WTC11 (cell line): ENCODE measurements at regions not wholly inside any gene's neighbourhood (a gene's known extent, or its start where the extent isn't known, plus 50 kb on each side); places are given as distances from the start of the nearest gene placed in this dataset.

ENCODE experiments used
- ATAC-seq: fragments of 200-7000 bp; cut with Tn5 transposase; 2 replicates; pipeline ENCODE4 v1.10.0; 2021; ENCODE audit warnings: mild to moderate bottlenecking, moderate library complexity
- CTCF ChIA-PET: fragments of 300-600 bp; sonication (Branson Sonifier 250); formaldehyde crosslinking; loops from one replicate; lab custom pipeline; 2021; ENCODE audit warnings: antibody characterized with exemption; lab: Charles Lee
- POLR2A ChIA-PET: fragments of 350-600 bp; sonication (Branson Sonifier 250); formaldehyde crosslinking; loops from one replicate; lab custom pipeline; 2021; ENCODE audit warnings: antibody characterized with exemption; lab: Charles Lee
- DNase-seq: peaks from one replicate; pipeline ENCODE4 v3.0.0; 2021; ENCODE audit warnings: low spot score
- H3K27ac Mint-ChIP-seq: 2 replicates; pipeline ENCODE4 v1.8.0; 2021; ENCODE audit warnings: mixed read lengths
- H3K27me3 Mint-ChIP-seq: 2 replicates; pipeline ENCODE4 v1.8.0; 2021; ENCODE audit warnings: low read depth, mild to moderate bottlenecking, moderate library complexity, mixed read lengths
- H3K36me3 Mint-ChIP-seq: 2 replicates; pipeline ENCODE4 v1.8.0; 2021; ENCODE audit warnings: mixed read lengths
- H3K4me1 Mint-ChIP-seq: 2 replicates; pipeline ENCODE4 v1.8.0; 2022; ENCODE audit warnings: mixed read lengths
- H3K4me3 Mint-ChIP-seq: 2 replicates; pipeline ENCODE4 v1.8.0; 2021; ENCODE audit warnings: mild to moderate bottlenecking, moderate library complexity, mixed read lengths
- H3K9me3 Mint-ChIP-seq: 2 replicates; pipeline ENCODE4 v1.8.0; 2021; ENCODE audit warnings: mixed read lengths
- CREB1 ChIP-seq: sonication (generic); formaldehyde crosslinking; IDR thresholded peaks from 2 replicates; pipeline ENCODE4 v1.8.0; 2023; ENCODE audit warnings: mild to moderate bottlenecking, missing genetic modification reagents
- ESRRA ChIP-seq: sonication (generic); formaldehyde crosslinking; IDR thresholded peaks from 2 replicates; pipeline ENCODE4 v1.8.1; 2022; ENCODE audit warnings: mild to moderate bottlenecking, missing genetic modification reagents, borderline replicate concordance
- FOXK1 ChIP-seq: sonication (generic); formaldehyde crosslinking; IDR thresholded peaks from 2 replicates; pipeline ENCODE4 v1.8.0; 2022; ENCODE audit warnings: mild to moderate bottlenecking, moderate library complexity, missing genetic modification reagents
- GABPB1 ChIP-seq: sonication (generic); formaldehyde crosslinking; IDR thresholded peaks from 2 replicates; pipeline ENCODE4 v1.8.1; 2023; ENCODE audit warnings: mild to moderate bottlenecking, missing genetic modification reagents
- GRHL2 ChIP-seq: fragments of 250-450 bp; sonication (Bioruptor Pico); IDR thresholded peaks from 2 replicates; pipeline ENCODE4 v1.8.0; 2022; ENCODE audit warnings: mild to moderate bottlenecking, moderate library complexity; ENCODE audit not compliant: insufficient replicate concordance, severe bottlenecking
- PRRX2 ChIP-seq: fragments of 250-450 bp; sonication (Bioruptor Pico); IDR thresholded peaks from 2 replicates; pipeline ENCODE4 v1.8.0; 2021; ENCODE audit warnings: mild to moderate bottlenecking
- SOX15 ChIP-seq: fragments of 250-450 bp; sonication (Bioruptor Pico); IDR thresholded peaks from 2 replicates; pipeline ENCODE4 v1.9.0; 2021; ENCODE audit warnings: mild to moderate bottlenecking
- SP1 ChIP-seq: sonication (generic); formaldehyde crosslinking; conservative IDR thresholded peaks from 2 replicates; pipeline ENCODE4 v1.8.1; 2022; ENCODE audit warnings: missing genetic modification reagents
- USF2 ChIP-seq: sonication (generic); formaldehyde crosslinking; IDR thresholded peaks from 2 replicates; pipeline ENCODE4 v1.8.1; 2023; ENCODE audit warnings: mild to moderate bottlenecking, missing genetic modification reagents, moderate library complexity
- ZNF416 ChIP-seq: fragments of 250-450 bp; sonication (Bioruptor Pico); IDR thresholded peaks from 2 replicates; pipeline ENCODE4 v1.9.0; 2021; ENCODE audit warnings: mild to moderate bottlenecking, inconsistent platforms
- ZNF512 ChIP-seq: sonication (generic); formaldehyde crosslinking; IDR thresholded peaks from 2 replicates; pipeline ENCODE4 v1.8.1; 2022; ENCODE audit warnings: missing genetic modification reagents, borderline replicate concordance
- TF ChIP-seq, protein P1 (sequence below): sonication (generic); formaldehyde crosslinking; IDR thresholded peaks from 2 replicates; pipeline ENCODE4 v1.8.0; 2023; ENCODE audit warnings: missing genetic modification reagents, mild to moderate bottlenecking, borderline replicate concordance
- TF ChIP-seq, protein P2 (sequence below): sonication (generic); formaldehyde crosslinking; IDR thresholded peaks from 2 replicates; pipeline ENCODE4 v1.8.1; 2023; ENCODE audit warnings: mild to moderate bottlenecking, moderate library complexity, missing genetic modification reagents
- TF ChIP-seq, protein P3 (sequence below): sonication (generic); formaldehyde crosslinking; IDR thresholded peaks from 2 replicates; pipeline ENCODE4 v1.8.1; 2023; ENCODE audit warnings: mild to moderate bottlenecking, missing genetic modification reagents, borderline replicate concordance
- TF ChIP-seq, protein P4 (sequence below): sonication (generic); formaldehyde crosslinking; conservative IDR thresholded peaks from 2 replicates; pipeline ENCODE4 v1.8.1; 2023; ENCODE audit warnings: mild to moderate bottlenecking, low read depth, missing genetic modification reagents, moderate library complexity

- TF ChIP-seq, protein P1, sequence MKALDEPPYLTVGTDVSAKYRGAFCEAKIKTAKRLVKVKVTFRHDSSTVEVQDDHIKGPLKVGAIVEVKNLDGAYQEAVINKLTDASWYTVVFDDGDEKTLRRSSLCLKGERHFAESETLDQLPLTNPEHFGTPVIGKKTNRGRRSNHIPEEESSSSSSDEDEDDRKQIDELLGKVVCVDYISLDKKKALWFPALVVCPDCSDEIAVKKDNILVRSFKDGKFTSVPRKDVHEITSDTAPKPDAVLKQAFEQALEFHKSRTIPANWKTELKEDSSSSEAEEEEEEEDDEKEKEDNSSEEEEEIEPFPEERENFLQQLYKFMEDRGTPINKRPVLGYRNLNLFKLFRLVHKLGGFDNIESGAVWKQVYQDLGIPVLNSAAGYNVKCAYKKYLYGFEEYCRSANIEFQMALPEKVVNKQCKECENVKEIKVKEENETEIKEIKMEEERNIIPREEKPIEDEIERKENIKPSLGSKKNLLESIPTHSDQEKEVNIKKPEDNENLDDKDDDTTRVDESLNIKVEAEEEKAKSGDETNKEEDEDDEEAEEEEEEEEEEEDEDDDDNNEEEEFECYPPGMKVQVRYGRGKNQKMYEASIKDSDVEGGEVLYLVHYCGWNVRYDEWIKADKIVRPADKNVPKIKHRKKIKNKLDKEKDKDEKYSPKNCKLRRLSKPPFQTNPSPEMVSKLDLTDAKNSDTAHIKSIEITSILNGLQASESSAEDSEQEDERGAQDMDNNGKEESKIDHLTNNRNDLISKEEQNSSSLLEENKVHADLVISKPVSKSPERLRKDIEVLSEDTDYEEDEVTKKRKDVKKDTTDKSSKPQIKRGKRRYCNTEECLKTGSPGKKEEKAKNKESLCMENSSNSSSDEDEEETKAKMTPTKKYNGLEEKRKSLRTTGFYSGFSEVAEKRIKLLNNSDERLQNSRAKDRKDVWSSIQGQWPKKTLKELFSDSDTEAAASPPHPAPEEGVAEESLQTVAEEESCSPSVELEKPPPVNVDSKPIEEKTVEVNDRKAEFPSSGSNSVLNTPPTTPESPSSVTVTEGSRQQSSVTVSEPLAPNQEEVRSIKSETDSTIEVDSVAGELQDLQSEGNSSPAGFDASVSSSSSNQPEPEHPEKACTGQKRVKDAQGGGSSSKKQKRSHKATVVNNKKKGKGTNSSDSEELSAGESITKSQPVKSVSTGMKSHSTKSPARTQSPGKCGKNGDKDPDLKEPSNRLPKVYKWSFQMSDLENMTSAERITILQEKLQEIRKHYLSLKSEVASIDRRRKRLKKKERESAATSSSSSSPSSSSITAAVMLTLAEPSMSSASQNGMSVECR = no peak
- no peak for TF ChIP-seq GABPB1 (CRISPR knock-in tag)
- TF ChIP-seq SOX15 = no peak
- no peak for TF ChIP-seq SP1 (CRISPR knock-in tag)
- TF ChIP-seq CREB1 (CRISPR knock-in tag) = no peak
- no peak for TF ChIP-seq USF2 (CRISPR knock-in tag)
- no peak for TF ChIP-seq ESRRA
- TF ChIP-seq FOXK1 (CRISPR knock-in tag) = no peak
- TF ChIP-seq PRRX2 (CRISPR knock-in tag) = no peak
- TF ChIP-seq, protein P2, sequence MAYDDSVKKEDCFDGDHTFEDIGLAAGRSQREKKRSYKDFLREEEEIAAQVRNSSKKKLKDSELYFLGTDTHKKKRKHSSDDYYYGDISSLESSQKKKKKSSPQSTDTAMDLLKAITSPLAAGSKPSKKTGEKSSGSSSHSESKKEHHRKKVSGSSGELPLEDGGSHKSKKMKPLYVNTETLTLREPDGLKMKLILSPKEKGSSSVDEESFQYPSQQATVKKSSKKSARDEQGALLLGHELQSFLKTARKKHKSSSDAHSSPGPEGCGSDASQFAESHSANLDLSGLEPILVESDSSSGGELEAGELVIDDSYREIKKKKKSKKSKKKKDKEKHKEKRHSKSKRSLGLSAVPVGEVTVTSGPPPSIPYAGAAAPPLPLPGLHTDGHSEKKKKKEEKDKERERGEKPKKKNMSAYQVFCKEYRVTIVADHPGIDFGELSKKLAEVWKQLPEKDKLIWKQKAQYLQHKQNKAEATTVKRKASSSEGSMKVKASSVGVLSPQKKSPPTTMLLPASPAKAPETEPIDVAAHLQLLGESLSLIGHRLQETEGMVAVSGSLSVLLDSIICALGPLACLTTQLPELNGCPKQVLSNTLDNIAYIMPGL = no peak
These were observed 286.8 kb upstream of the ZMIZ1 start (continued) for GRCh38 chr10:78781991-78782390.

DNA sequence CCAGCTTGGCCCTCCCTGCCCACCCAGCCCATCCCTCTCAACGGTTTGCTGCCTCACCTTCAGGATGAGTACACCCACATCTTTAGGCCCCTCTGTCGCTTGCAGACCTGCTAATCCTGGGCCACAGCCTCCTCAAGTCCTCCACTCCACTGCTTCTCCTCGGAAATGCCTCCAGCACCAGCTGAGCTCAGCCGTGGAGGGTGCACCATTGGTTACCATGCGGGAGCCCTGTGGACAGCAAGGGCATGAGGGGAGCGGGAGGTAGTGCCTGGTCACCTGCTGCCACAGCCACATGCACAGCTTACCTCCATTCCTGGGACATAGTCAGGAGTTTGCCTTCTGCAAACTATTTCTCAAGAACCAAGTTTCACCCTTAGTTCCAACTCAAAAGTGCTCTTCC lies 286.3 kb upstream of the ZMIZ1 start:
- Mint-ChIP-seq H3K9me3 (peaks cover 22% of the 10 kb centered on the region), H3K4me3 (no peak overlapping the region), H3K4me1 (no peaks in the 10 kb centered on the region; the same call in 1 of the 2 replicates), H3K27me3 (peaks cover 5% of the 10 kb centered on the region), H3K27ac (no peak overlapping the region), H3K36me3 (peaks cover 6% of the 10 kb centered on the region)
- TF ChIP-seq GRHL2 (CRISPR knock-in tag) (no peak), ZNF512 (CRISPR knock-in tag) (no peak), PRRX2 (CRISPR knock-in tag) (no peak), ZNF416 (no peak)
- TF ChIP-seq, protein P3, sequence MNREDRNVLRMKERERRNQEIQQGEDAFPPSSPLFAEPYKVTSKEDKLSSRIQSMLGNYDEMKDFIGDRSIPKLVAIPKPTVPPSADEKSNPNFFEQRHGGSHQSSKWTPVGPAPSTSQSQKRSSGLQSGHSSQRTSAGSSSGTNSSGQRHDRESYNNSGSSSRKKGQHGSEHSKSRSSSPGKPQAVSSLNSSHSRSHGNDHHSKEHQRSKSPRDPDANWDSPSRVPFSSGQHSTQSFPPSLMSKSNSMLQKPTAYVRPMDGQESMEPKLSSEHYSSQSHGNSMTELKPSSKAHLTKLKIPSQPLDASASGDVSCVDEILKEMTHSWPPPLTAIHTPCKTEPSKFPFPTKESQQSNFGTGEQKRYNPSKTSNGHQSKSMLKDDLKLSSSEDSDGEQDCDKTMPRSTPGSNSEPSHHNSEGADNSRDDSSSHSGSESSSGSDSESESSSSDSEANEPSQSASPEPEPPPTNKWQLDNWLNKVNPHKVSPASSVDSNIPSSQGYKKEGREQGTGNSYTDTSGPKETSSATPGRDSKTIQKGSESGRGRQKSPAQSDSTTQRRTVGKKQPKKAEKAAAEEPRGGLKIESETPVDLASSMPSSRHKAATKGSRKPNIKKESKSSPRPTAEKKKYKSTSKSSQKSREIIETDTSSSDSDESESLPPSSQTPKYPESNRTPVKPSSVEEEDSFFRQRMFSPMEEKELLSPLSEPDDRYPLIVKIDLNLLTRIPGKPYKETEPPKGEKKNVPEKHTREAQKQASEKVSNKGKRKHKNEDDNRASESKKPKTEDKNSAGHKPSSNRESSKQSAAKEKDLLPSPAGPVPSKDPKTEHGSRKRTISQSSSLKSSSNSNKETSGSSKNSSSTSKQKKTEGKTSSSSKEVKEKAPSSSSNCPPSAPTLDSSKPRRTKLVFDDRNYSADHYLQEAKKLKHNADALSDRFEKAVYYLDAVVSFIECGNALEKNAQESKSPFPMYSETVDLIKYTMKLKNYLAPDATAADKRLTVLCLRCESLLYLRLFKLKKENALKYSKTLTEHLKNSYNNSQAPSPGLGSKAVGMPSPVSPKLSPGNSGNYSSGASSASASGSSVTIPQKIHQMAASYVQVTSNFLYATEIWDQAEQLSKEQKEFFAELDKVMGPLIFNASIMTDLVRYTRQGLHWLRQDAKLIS = no peak
- TF ChIP-seq, protein P4, sequence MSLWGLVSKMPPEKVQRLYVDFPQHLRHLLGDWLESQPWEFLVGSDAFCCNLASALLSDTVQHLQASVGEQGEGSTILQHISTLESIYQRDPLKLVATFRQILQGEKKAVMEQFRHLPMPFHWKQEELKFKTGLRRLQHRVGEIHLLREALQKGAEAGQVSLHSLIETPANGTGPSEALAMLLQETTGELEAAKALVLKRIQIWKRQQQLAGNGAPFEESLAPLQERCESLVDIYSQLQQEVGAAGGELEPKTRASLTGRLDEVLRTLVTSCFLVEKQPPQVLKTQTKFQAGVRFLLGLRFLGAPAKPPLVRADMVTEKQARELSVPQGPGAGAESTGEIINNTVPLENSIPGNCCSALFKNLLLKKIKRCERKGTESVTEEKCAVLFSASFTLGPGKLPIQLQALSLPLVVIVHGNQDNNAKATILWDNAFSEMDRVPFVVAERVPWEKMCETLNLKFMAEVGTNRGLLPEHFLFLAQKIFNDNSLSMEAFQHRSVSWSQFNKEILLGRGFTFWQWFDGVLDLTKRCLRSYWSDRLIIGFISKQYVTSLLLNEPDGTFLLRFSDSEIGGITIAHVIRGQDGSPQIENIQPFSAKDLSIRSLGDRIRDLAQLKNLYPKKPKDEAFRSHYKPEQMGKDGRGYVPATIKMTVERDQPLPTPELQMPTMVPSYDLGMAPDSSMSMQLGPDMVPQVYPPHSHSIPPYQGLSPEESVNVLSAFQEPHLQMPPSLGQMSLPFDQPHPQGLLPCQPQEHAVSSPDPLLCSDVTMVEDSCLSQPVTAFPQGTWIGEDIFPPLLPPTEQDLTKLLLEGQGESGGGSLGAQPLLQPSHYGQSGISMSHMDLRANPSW = no peak
- DNase-seq (no peak), ATAC-seq (no peak)
- ChIA-PET CTCF (interaction anchor here (0.9 kb wide), 1 partner anchor 413 kb away, joined by 4 read pairs; no protein-coding TSS in a partner anchor), POLR2A (no interaction called here)
